Sigmoid colon (tissue), 6 donors: ENCODE measurements at regions not wholly inside any gene's neighbourhood (a gene's known extent, or its start where the extent isn't known, plus 50 kb on each side); places are given as distances from the start of the nearest gene placed in this dataset.

ENCODE experiments used
- DNase-seq: peaks from one replicate; pipeline ENCODE4 v3.0.0-alpha.2; 2019
- H3K27ac ChIP-seq, 4 donors: fragments of 200-600 bp; sonication (generic); one replicate each; pipeline ENCODE4 v1.5.1; 2016 to 2019; ENCODE audit warnings: mild to moderate bottlenecking in 1 of 4
- H3K27me3 ChIP-seq, 3 donors: fragments of 200-600 bp; sonication (generic); one replicate each; pipeline ENCODE4 v1.5.1; 2019; ENCODE audit warnings: mild to moderate bottlenecking in 1 of 3
- H3K36me3 ChIP-seq, 4 donors: fragments of 200-600 bp; sonication (generic); one replicate each; pipeline ENCODE4 v1.5.1; 2016 to 2019
- H3K4me1 ChIP-seq, 4 donors: fragments of 200-600 bp; sonication (generic); one replicate each; pipeline ENCODE4 v1.5.1; 2017 to 2019
- H3K4me3 ChIP-seq, 4 donors: fragments of 200-600 bp; sonication (generic); one replicate each; pipeline ENCODE4 v1.5.1; 2017 to 2019; ENCODE audit warnings: mild to moderate bottlenecking in 2 of 4, moderate library complexity in 1 of 4
- H3K9me3 ChIP-seq, 4 donors: fragments of 200-600 bp in 3 of 4; sonication (generic) in 3 of 4; one replicate each; pipeline versions ENCODE4 v1.5.1 to v1.6.1; 2013 to 2019
- CTCF ChIP-seq, 4 experiments: fragments of 450-650 bp in 3 of 4; fragments of 200-600 bp in 1 of 4; IDR thresholded peaks; one replicate each; pipeline ENCODE4 v1.5.1; 2016 to 2019; ENCODE audit warnings: antibody characterized with exemption in 4 of 4, mild to moderate bottlenecking in 3 of 4, moderate library complexity in 2 of 4
- EP300 ChIP-seq, 4 donors: sonication (generic); formaldehyde crosslinking; IDR thresholded peaks; one replicate each; pipeline ENCODE4 v1.6.1; 2017; ENCODE audit warnings: antibody characterized with exemption in 4 of 4
- POLR2A ChIP-seq, 2 donors: fragments of 450-650 bp; IDR thresholded peaks; one replicate each; pipeline ENCODE4 v1.6.1; 2016; ENCODE audit warnings: antibody characterized with exemption in 2 of 2, mild to moderate bottlenecking in 2 of 2, moderate library complexity in 2 of 2
- POLR2AphosphoS5 ChIP-seq, 4 donors: sonication (generic); formaldehyde crosslinking; IDR thresholded peaks; one replicate each; pipeline ENCODE4 v1.6.1; 2017; ENCODE audit warnings: antibody characterized with exemption in 4 of 4
- WGBS, 2 donors: extraction: QIAGEN DNeasy Blood & Tissue Kit; methylation state at CpG; one replicate each; pipeline ENCODE4 v1.1.7; 2013; 5-methylcytosine and 5-hydroxymethylcytosine counted together
- intact Hi-C: fragments of 100-400 bp; cut with DNase I; formaldehyde crosslinking; loops from one replicate; pipeline ENCODE4 v1.15.1; 2023
- donor health status: healthy with polysubstance abuse.
- donor health status: healthy.

DNA sequence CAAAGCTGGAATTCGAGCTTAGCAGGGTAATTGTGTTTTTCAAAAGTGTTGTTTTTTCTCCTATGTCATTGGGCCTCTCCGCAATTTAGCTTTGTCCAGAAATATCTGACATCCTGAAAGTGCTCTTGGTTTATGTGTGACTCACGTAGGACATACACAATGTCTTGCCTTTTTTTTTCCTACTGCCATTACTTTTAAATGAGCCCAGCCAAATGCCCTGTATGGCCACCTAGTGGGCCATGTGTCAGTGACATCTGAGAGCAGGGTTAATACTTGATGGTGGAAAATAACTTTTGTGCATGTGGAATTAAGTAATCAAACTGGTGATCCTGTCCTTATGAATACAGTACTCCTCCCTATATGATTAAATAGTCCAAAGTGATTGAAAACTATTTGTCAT lies 1411.1 kb upstream of the TENM3 start:
- Histone ChIP-seq H3K4me3 (no peak overlapping the region), H3K36me3 (no peaks in the 10 kb centered on the region), H3K27ac (no peak overlapping the region), H3K9me3 (no peaks in the 10 kb centered on the region), H3K27me3 (no peaks in the 10 kb centered on the region), H3K4me1 (peaks cover 0 to 11% (median 4%) of the 10 kb centered on the region in 4 donors)
- intact Hi-C loops = no loop called here
- no peak for DNase-seq
- 50 to 55% methylated on average over 3 of the region's 3 CpGs for WGBS, 2 donors
- TF ChIP-seq EP300 (IDR thresholded peaks at IDR 0.05) = no peak
- no peak for TF ChIP-seq CTCF (IDR thresholded peaks at IDR 0.05)
- TF ChIP-seq POLR2A (IDR thresholded peaks at IDR 0.05) = no peak
- no peak for TF ChIP-seq POLR2AphosphoS5 (IDR thresholded peaks at IDR 0.05)

- no peak overlapping the region for H3K27ac ChIP-seq
- no peaks in the 10 kb centered on the region for H3K27me3 ChIP-seq
- DNase-seq = no peak
- H3K36me3 ChIP-seq = no peaks in the 10 kb centered on the region
- TF ChIP-seq EP300 (IDR thresholded peaks at IDR 0.05) (no peak), POLR2A (IDR thresholded peaks at IDR 0.05) (no peak), POLR2AphosphoS5 (IDR thresholded peaks at IDR 0.05) (no peak), CTCF (IDR thresholded peaks at IDR 0.05) (no peak)
- no peaks in the 10 kb centered on the region for H3K4me1 ChIP-seq
- H3K9me3 ChIP-seq = no peaks in the 10 kb centered on the region
- 66 to 71% methylated on average over 7 of the region's 7 CpGs for WGBS, 2 donors
- intact Hi-C loops = no loop called here
- no peak overlapping the region for H3K4me3 ChIP-seq
These were observed 1403.1 kb upstream of the TENM3 start for GRCh38 chr4:180840142-180840541.

DNA sequence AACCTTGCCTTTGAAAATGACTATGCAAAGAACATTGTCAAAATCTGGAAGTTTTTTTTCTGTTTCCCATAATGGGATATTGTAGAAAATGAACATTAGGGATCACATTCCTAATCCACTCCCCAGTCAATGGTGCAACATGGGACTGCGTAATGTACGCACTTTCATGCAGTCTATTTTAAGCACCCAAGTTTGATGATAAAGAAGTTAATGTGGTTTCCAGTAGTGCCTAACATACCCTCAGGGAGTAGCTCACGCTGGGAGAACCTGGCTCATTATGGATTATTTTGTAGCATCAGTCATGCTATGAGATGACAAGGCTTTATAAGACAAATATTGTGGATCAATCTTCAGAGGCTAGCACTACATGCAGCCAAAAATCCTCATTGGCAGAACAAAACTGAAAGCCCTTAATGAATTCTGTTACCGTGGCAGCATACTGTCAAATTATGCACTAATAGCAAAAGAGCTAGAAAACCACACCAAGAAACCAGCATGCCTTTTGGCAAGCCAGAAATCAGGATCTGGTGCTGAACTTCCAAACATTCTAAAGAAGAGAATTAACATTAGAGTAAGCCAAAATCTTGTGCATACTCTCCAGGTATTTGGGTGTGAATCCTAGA lies 1392.8 kb upstream of the TENM3 start:
- H3K27me3 ChIP-seq = no peaks in the 10 kb centered on the region
- no peak overlapping the region for H3K27ac ChIP-seq
- TF ChIP-seq CTCF (IDR thresholded peaks at IDR 0.05) = no peak
- no peak for TF ChIP-seq POLR2A (IDR thresholded peaks at IDR 0.05)
- TF ChIP-seq EP300 (IDR thresholded peaks at IDR 0.05) = no peak
- TF ChIP-seq POLR2AphosphoS5 (IDR thresholded peaks at IDR 0.05) = no peak
- no peak for DNase-seq
- intact Hi-C loops = no loop called here
- no peaks in the 10 kb centered on the region for H3K9me3 ChIP-seq
- no peak overlapping the region for H3K4me3 ChIP-seq
- H3K36me3 ChIP-seq = no peaks in the 10 kb centered on the region
- WGBS, 2 donors = 85 to 87% methylated on average over 4 of the region's 4 CpGs
- no peaks in the 10 kb centered on the region for H3K4me1 ChIP-seq

GRCh38 chr4:180852738-180853137 lies 1390.5 kb upstream of the TENM3 start:
- Histone ChIP-seq H3K36me3 (no peaks in the 10 kb centered on the region), H3K4me3 (no peak overlapping the region), H3K27me3 (no peaks in the 10 kb centered on the region), H3K4me1 (no peaks in the 10 kb centered on the region), H3K9me3 (no peaks in the 10 kb centered on the region), H3K27ac (no peak overlapping the region)
- no peak for TF ChIP-seq CTCF (IDR thresholded peaks at IDR 0.05)
- intact Hi-C loops = no loop called here
- 65 to 73% methylated on average over 6 of the region's 6 CpGs for WGBS, 2 donors
- DNase-seq = no peak

DNA sequence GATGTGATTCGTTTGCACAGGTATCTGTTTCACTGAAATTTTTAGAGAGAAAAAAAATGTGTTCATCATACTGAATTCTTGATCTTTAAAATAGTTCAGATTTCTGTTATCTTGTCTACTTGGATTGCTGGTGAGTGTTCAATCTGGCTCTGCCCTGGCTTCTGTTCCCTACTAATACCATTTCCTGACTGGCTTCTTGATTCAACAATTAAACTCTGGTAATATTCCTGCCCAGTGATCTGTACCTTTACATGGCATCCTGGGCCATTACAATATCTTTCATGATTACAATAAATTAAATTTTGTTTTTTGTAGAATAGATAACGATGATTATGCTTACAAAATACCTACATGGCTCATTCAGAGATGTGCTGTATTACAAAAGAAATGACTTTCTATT lies 1388.0 kb upstream of the TENM3 start:
- H3K36me3 ChIP-seq = no peaks in the 10 kb centered on the region
- H3K4me1 ChIP-seq = no peaks in the 10 kb centered on the region
- no peaks in the 10 kb centered on the region for H3K9me3 ChIP-seq
- no peaks in the 10 kb centered on the region for H3K27me3 ChIP-seq
- no peak overlapping the region for H3K4me3 ChIP-seq
- no peak for DNase-seq
- intact Hi-C loops = no loop called here
- no peak overlapping the region for H3K27ac ChIP-seq
- WGBS, 2 donors = 71 to 83% methylated on average over 2 of the region's 2 CpGs
- no peak for TF ChIP-seq EP300 (IDR thresholded peaks at IDR 0.05)
- TF ChIP-seq POLR2AphosphoS5 (IDR thresholded peaks at IDR 0.05) = no peak
- no peak for TF ChIP-seq CTCF (IDR thresholded peaks at IDR 0.05)
- no peak for TF ChIP-seq POLR2A (IDR thresholded peaks at IDR 0.05)
